Suprapubic skin (tissue), 4 donors: ENCODE measurements at regions not wholly inside any gene's neighbourhood (a gene's known extent, or its start where the extent isn't known, plus 50 kb on each side); places are given as distances from the start of the nearest gene placed in this dataset.

ENCODE experiments used
- DNase-seq, 2 donors: peaks; one replicate each; pipeline ENCODE4 v3.0.0-alpha.2; 2019; ENCODE audit warnings: low spot score in 2 of 2
- H3K27ac ChIP-seq: fragments of 200-600 bp; sonication (generic); one replicate; pipeline ENCODE4 v1.5.1; 2019
- H3K27me3 ChIP-seq: fragments of 200-600 bp; sonication (generic); one replicate; pipeline ENCODE4 v1.5.1; 2019
- H3K36me3 ChIP-seq: fragments of 200-600 bp; sonication (generic); one replicate; pipeline ENCODE4 v1.5.1; 2019
- H3K4me1 ChIP-seq: fragments of 200-600 bp; sonication (generic); one replicate; pipeline ENCODE4 v1.5.1; 2019
- H3K4me3 ChIP-seq: fragments of 200-600 bp; sonication (generic); one replicate; pipeline ENCODE4 v1.5.1; 2019; ENCODE audit warnings: mild to moderate bottlenecking
- H3K9me3 ChIP-seq: fragments of 200-600 bp; sonication (generic); one replicate; pipeline ENCODE4 v1.5.1; 2019
- EP300 ChIP-seq: sonication (generic); formaldehyde crosslinking; IDR thresholded peaks from one replicate; pipeline ENCODE4 v1.6.1; 2017; ENCODE audit warnings: antibody characterized with exemption
- POLR2A ChIP-seq, 2 donors: fragments of 450-650 bp; IDR thresholded peaks; one replicate each; pipeline ENCODE4 v1.6.1; 2017; ENCODE audit warnings: antibody characterized with exemption in 2 of 2, mild to moderate bottlenecking in 2 of 2, moderate library complexity in 2 of 2
- POLR2AphosphoS5 ChIP-seq, 3 donors: sonication (generic); formaldehyde crosslinking; IDR thresholded peaks; one replicate each; pipeline ENCODE4 v1.6.1; 2017; ENCODE audit warnings: antibody characterized with exemption in 3 of 3
- WGBS: methylation state at CpG from one replicate; pipeline ENCODE4 v1.1.5; 2018; 5-methylcytosine and 5-hydroxymethylcytosine counted together
- TF ChIP-seq, protein P1 (sequence below), 2 donors: fragments of 200-600 bp in 1 of 2; fragments of 450-650 bp in 1 of 2; sonication (generic) in 1 of 2; IDR thresholded peaks; one replicate each; pipeline ENCODE4 v1.5.1; 2016 to 2019; ENCODE audit warnings: antibody characterized with exemption in 2 of 2, mild to moderate bottlenecking in 1 of 2, moderate library complexity in 1 of 2

DNA sequence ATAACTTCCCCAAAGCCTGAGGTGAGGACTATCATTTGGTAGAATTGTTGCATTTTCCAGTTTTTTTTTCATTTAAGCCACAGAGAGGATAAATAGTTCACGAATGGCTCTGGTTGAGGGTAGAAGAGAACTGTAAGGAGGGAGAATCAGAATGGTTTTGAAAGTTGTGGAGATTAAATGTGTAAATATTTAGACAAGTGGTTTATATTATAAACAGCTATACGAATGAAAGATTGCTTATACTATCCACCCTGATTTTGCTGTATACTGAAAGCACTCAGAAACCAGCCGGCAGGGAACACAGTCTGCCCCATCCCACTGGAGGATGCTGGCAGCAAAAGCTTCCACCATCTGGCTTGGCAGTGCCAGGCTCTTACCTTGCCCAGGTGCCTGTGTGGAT lies 341.1 kb downstream of the RAPGEF2 start:
- Histone ChIP-seq H3K4me3 (no peak overlapping the region), H3K9me3 (no peaks in the 10 kb centered on the region), H3K4me1 (no peaks in the 10 kb centered on the region), H3K36me3 (no peaks in the 10 kb centered on the region), H3K27me3 (no peaks in the 10 kb centered on the region), H3K27ac (no peak overlapping the region)
- whole genome bisulfite sequencing: 80% methylated on average over 3 of the region's 3 CpGs
- TF ChIP-seq POLR2A (IDR thresholded peaks at IDR 0.05) (no peak), POLR2AphosphoS5 (IDR thresholded peaks at IDR 0.05) (no peak), EP300 (no peak)
- TF ChIP-seq, protein P1, sequence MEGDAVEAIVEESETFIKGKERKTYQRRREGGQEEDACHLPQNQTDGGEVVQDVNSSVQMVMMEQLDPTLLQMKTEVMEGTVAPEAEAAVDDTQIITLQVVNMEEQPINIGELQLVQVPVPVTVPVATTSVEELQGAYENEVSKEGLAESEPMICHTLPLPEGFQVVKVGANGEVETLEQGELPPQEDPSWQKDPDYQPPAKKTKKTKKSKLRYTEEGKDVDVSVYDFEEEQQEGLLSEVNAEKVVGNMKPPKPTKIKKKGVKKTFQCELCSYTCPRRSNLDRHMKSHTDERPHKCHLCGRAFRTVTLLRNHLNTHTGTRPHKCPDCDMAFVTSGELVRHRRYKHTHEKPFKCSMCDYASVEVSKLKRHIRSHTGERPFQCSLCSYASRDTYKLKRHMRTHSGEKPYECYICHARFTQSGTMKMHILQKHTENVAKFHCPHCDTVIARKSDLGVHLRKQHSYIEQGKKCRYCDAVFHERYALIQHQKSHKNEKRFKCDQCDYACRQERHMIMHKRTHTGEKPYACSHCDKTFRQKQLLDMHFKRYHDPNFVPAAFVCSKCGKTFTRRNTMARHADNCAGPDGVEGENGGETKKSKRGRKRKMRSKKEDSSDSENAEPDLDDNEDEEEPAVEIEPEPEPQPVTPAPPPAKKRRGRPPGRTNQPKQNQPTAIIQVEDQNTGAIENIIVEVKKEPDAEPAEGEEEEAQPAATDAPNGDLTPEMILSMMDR (IDR thresholded peaks at IDR 0.05): no peak
- DNase-seq: no peak

DNA sequence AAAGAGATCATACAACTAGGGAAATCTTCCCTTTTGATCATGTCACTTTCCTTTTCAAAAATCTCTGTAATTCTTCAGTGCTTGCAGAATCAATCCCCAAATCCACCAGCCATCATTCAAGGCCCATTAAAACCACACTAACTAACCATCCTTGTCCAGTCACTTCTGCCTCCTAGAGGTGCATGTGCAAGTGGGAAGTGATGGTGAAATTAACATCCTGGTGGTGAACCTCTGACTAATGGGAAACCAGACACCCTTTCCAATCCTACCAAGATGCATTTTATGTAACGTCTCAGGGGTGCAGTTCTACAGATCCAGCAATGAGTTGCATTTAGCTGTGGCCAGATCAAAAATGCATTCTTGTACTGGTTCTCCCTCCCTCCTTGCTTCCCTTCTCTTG lies 341.8 kb downstream of the RAPGEF2 start:
- no peaks in the 10 kb centered on the region for H3K4me1 ChIP-seq
- no peaks in the 10 kb centered on the region for H3K27me3 ChIP-seq
- DNase-seq: no peak
- no peak overlapping the region for H3K27ac ChIP-seq
- H3K4me3 ChIP-seq: no peak overlapping the region
- H3K9me3 ChIP-seq: no peaks in the 10 kb centered on the region
- no peaks in the 10 kb centered on the region for H3K36me3 ChIP-seq
- 81% methylated on average over 1 of the region's 1 CpG for WGBS
- no peak for TF ChIP-seq POLR2AphosphoS5 (IDR thresholded peaks at IDR 0.05)

DNA sequence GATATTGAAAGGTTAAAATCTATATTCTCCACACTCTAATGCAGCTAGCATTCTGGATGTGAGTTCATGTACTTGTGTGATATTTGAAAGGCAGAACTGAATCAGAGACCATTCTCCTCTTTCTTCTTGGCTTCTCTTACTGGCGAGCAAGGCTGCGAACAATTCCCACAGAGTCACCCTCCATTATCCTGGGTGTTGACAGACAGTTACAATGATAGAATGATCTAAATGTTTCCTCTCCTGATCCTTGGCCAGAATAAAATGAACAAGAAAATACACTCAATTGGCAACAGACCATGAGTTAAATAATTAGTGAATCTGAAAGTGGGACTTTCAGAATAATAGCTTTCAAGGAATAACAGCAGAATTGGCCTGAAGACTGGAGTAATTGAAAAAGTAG lies 342.8 kb downstream of the RAPGEF2 start:
- 63% methylated on average over 2 of the region's 2 CpGs for WGBS
- Histone ChIP-seq H3K27ac (no peak overlapping the region), H3K9me3 (no peaks in the 10 kb centered on the region), H3K4me3 (no peak overlapping the region), H3K36me3 (no peaks in the 10 kb centered on the region), H3K4me1 (no peaks in the 10 kb centered on the region), H3K27me3 (no peaks in the 10 kb centered on the region)
- DNase-seq: no peak
- TF ChIP-seq POLR2AphosphoS5 (IDR thresholded peaks at IDR 0.05) (no peak), POLR2A (IDR thresholded peaks at IDR 0.05) (no peak), EP300 (no peak)
- TF ChIP-seq, protein P1 (IDR thresholded peaks at IDR 0.05): no peak

DNA sequence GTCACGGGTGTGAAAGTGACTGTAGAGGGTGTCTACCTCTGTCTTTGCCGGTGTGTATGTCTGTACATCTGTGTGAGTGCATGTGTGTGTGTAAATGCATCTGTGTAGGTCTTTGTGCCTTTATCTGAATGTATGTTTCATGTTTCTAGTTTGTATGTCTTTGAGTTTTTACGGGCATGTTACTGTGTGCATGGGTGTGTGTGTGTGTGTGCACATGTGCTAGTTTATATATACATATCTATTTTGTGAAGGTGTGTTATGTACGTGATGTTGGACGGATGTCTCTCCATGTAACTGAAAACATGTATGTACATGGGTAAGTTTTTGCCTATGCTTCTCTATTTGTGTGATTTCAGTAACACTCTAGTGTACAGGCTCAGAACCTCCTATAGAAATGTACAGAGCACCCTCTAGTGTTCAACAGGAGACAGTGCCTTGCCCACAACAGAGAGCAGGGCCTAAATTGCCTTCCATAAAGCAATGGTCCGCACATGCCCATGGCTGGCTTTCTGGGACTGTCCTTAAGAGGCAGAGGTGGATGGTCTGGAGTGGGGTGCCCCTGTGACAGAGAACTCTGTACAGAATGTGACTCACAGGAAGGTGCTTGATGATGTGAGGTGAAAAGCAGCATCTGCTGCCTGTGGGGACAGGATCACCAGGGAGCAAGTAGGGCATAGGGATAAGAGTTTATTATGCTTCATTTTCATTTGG lies 343.5 kb downstream of the RAPGEF2 start:
- DNase-seq: no peak
- WGBS: 48% methylated on average over 6 of the region's 6 CpGs
- Histone ChIP-seq H3K4me1 (no peaks in the 10 kb centered on the region), H3K4me3 (no peak overlapping the region), H3K27ac (no peak overlapping the region), H3K27me3 (no peaks in the 10 kb centered on the region), H3K36me3 (no peaks in the 10 kb centered on the region), H3K9me3 (no peaks in the 10 kb centered on the region)
- TF ChIP-seq EP300: no peak
- TF ChIP-seq, protein P1 (IDR thresholded peaks at IDR 0.05): peak; percentile 58 to 83
- TF ChIP-seq POLR2AphosphoS5 (IDR thresholded peaks at IDR 0.05): no peak

DNA sequence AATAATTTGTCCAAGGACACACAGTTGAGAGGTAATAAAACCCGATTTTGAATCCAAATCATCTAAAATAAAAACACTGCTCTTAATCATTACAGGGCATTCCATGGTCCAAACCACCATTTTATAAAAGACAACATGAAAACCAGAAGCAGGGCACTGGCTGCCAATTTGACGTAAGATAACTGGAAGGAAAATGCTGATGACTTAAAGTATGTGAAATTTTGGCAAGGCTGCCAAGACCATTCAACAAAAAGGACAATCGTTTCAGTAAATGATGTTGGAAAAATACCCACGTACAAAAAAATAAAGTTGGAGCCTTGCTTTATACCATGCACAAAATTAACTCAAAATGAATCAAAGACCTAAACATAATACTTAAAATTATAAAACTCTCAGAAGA lies 344.4 kb downstream of the RAPGEF2 start:
- no peak for DNase-seq
- 56% methylated on average over 4 of the region's 4 CpGs for WGBS
- Histone ChIP-seq H3K4me3 (no peak overlapping the region), H3K4me1 (no peaks in the 10 kb centered on the region), H3K27me3 (no peaks in the 10 kb centered on the region), H3K9me3 (no peaks in the 10 kb centered on the region), H3K36me3 (no peaks in the 10 kb centered on the region), H3K27ac (no peak overlapping the region)
- TF ChIP-seq EP300: no peak
- TF ChIP-seq, protein P1 (IDR thresholded peaks at IDR 0.05): no peak
- TF ChIP-seq POLR2A (IDR thresholded peaks at IDR 0.05): no peak
- no peak for TF ChIP-seq POLR2AphosphoS5 (IDR thresholded peaks at IDR 0.05)

DNA sequence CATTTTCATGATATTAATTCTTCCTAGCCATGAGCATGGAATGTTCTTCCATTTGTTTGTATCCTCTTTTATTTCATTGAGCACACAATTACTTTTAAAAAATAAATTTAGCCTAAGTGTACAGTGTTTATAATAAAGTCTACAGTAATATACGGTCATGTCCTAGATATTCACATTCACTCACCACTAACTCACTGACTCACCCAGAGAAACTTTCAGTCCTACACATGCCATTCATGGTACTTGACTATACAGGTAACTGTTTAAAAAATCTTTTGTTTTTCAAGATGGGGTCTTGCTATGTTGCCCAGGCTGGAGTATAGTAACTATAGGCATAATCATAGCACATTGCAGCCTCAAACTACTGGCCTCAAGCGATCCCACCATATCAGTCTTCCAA lies 348.1 kb downstream of the RAPGEF2 start:
- no peaks in the 10 kb centered on the region for H3K27me3 ChIP-seq
- TF ChIP-seq POLR2A (IDR thresholded peaks at IDR 0.05) (no peak), POLR2AphosphoS5 (IDR thresholded peaks at IDR 0.05) (no peak), EP300 (no peak)
- TF ChIP-seq, protein P1 (IDR thresholded peaks at IDR 0.05): no peak
- H3K9me3 ChIP-seq: no peaks in the 10 kb centered on the region
- 92% methylated on average over 2 of the region's 2 CpGs for whole genome bisulfite sequencing
- H3K4me3 ChIP-seq: no peak overlapping the region
- peaks cover 3% of the 10 kb centered on the region for H3K4me1 ChIP-seq
- no peak overlapping the region for H3K27ac ChIP-seq
- no peak for DNase-seq
- H3K36me3 ChIP-seq: no peaks in the 10 kb centered on the region
